ENCODE measurements at regions not wholly inside any gene's neighbourhood (a gene's known extent, or its start where the extent isn't known, plus 50 kb on each side); places are given as distances from the start of the nearest gene placed in this dataset.
"Not testable (repeated sequence)": the region's sequence is repeated elsewhere in the genome, so short reads cannot be mapped to it uniquely, and the experiment has no call there.

GRCh38 chr6:163698086-163698485 lies 283.6 kb downstream of the QKI start (continued):
- no peak for TF ChIP-seq NFRKB (IDR thresholded peaks at IDR 0.05; ENCODE audit: low read depth)

- POLR2A ChIA-PET; H3K9me1 ChIP-seq (ENCODE audit: control insufficient read depth, insufficient read depth, low read length); H3K4me3 ChIP-seq; in situ Hi-C loops (cut with MboI); H3K4me1 ChIP-seq (replicated peaks in 1 of 2; ENCODE audit: control insufficient read depth in 2 of 2, insufficient read depth in 2 of 2, low read length in 2 of 2); DNase-seq (ENCODE audit: extremely low read depth in 1 of 4, low spot score in 3 of 4); CTCF ChIA-PET (ENCODE audit: low intra/inter-chr PET ratio); H3K9me3 ChIP-seq (replicated peaks; ENCODE audit: control insufficient read depth, insufficient read depth, low read depth, low read length); H3K79me2 ChIP-seq (ENCODE audit: control insufficient read depth, insufficient read depth, low read length); H3K27ac ChIP-seq (ENCODE audit: extremely low read depth, low read depth, low read length); H2AFZ ChIP-seq (ENCODE audit: low read depth, low read length); H3K36me3 ChIP-seq (ENCODE audit: control insufficient read depth, insufficient read depth, low read length); BruUV-seq (replicated peaks); ATAC-seq; intact Hi-C loops (cut with micrococcal nuclease); H3K9ac ChIP-seq (ENCODE audit: insufficient read depth in 1 of 2, low read depth in 2 of 2, low read length in 2 of 2); H4K20me1 ChIP-seq (replicated peaks; ENCODE audit: control insufficient read depth, insufficient read depth, low read length); FAIRE-seq; H3K4me2 ChIP-seq (ENCODE audit: insufficient read depth, low read length): not testable (repeated sequence)
- 2% methylated on average over 4 of the region's 4 CpGs for WGBS (ENCODE audit: insufficient coverage, low coverage, missing lambda C conversion rate)
- H3K27me3 ChIP-seq (ENCODE audit: control insufficient read depth in 2 of 2, insufficient read depth in 2 of 2, low read length in 2 of 2): peaks cover 36 to 69% of the 10 kb centered on the region in 2 experiments
Observed at GRCh38 chr6:163696311-163696710, 281.8 kb downstream of the QKI start.

GRCh38 chr6:163695414-163695864 lies 280.9 kb downstream of the QKI start:
- H3K9me1 ChIP-seq (ENCODE audit: control insufficient read depth, insufficient read depth, low read length): no peaks in the 10 kb centered on the region
- WGBS (ENCODE audit: insufficient coverage, low coverage, missing lambda C conversion rate): 4% methylated on average over 8 of the region's 8 CpGs
- no peaks in the 10 kb centered on the region for H3K79me2 ChIP-seq (ENCODE audit: control insufficient read depth, insufficient read depth, low read length)
- no peak overlapping the region for H3K9ac ChIP-seq (ENCODE audit: insufficient read depth in 1 of 2, low read depth in 2 of 2, low read length in 2 of 2)
- H3K27ac ChIP-seq (ENCODE audit: extremely low read depth, low read depth, low read length): no peak overlapping the region
- H3K9me3 ChIP-seq (replicated peaks; ENCODE audit: control insufficient read depth, insufficient read depth, low read depth, low read length): no peaks in the 10 kb centered on the region
- H2AFZ ChIP-seq (ENCODE audit: low read depth, low read length): no peak overlapping the region
- no peak overlapping the region for H3K4me3 ChIP-seq
- DNase-seq (ENCODE audit: extremely low read depth in 1 of 4, low spot score in 3 of 4) (no peak), ATAC-seq (peak; percentile 20; the same call in 2 of the 3 replicates), FAIRE-seq (no peak)
- POLR2A ChIA-PET: interaction anchor here (1.1 kb wide), 1 partner anchor 10 kb away, joined by 3 read pairs; no protein-coding TSS in a partner anchor
- no TSS peak for BruUV-seq (replicated peaks)
- CTCF ChIA-PET (ENCODE audit: low intra/inter-chr PET ratio): no interaction called here
- intact Hi-C loops (cut with micrococcal nuclease) (no loop called here), in situ Hi-C loops (cut with MboI) (no loop called here)
- no peak overlapping the region for H3K4me2 ChIP-seq (ENCODE audit: insufficient read depth, low read length)
- H3K36me3 ChIP-seq (ENCODE audit: control insufficient read depth, insufficient read depth, low read length): no peaks in the 10 kb centered on the region
- H4K20me1 ChIP-seq (replicated peaks; ENCODE audit: control insufficient read depth, insufficient read depth, low read length): no peaks in the 10 kb centered on the region
- no peak for TF ChIP-seq ESRRB (CRISPR knock-in tag; IDR thresholded peaks at IDR 0.05; ENCODE audit: borderline replicate concordance)
- no peak for TF ChIP-seq ELF1 (tag; IDR thresholded peaks at IDR 0.05)
- TF ChIP-seq, protein P1, sequence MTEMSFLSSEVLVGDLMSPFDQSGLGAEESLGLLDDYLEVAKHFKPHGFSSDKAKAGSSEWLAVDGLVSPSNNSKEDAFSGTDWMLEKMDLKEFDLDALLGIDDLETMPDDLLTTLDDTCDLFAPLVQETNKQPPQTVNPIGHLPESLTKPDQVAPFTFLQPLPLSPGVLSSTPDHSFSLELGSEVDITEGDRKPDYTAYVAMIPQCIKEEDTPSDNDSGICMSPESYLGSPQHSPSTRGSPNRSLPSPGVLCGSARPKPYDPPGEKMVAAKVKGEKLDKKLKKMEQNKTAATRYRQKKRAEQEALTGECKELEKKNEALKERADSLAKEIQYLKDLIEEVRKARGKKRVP (CRISPR knock-in tag; IDR thresholded peaks at IDR 0.05): no peak
- TF ChIP-seq CREB1 (IDR thresholded peaks at IDR 0.05): no peak
- no peak for TF ChIP-seq CREB1 (CRISPR knock-in tag; IDR thresholded peaks at IDR 0.05)
- no peak for TF ChIP-seq SIN3A (IDR thresholded peaks at IDR 0.05; ENCODE audit: borderline replicate concordance in 2 of 2, control insufficient read depth in 1 of 2, low read depth in 2 of 2, low read length in 2 of 2)
- no peak for TF ChIP-seq ATF7 (IDR thresholded peaks at IDR 0.05)
- no peak for TF ChIP-seq ZBTB49 (CRISPR knock-in tag; IDR thresholded peaks at IDR 0.05; ENCODE audit: borderline replicate concordance)
- TF ChIP-seq THRAP3 (IDR thresholded peaks at IDR 0.05; ENCODE audit: borderline replicate concordance): no peak
- no peak for TF ChIP-seq PTTG1 (tag; IDR thresholded peaks at IDR 0.05; ENCODE audit: low read depth)
- TF ChIP-seq NCOA2 (IDR thresholded peaks at IDR 0.05; ENCODE audit: partially characterized antibody in 2 of 2): no peak
- peaks cover 35 to 66% of the 10 kb centered on the region in 2 experiments for H3K27me3 ChIP-seq (ENCODE audit: control insufficient read depth in 2 of 2, insufficient read depth in 2 of 2, low read length in 2 of 2)
- no peaks in the 10 kb centered on the region for H3K4me1 ChIP-seq (replicated peaks in 1 of 2; ENCODE audit: control insufficient read depth in 2 of 2, insufficient read depth in 2 of 2, low read length in 2 of 2)

Data from K562 (cell line).